B cell (primary cell): ENCODE measurements at regions not wholly inside any gene's neighbourhood (a gene's known extent, or its start where the extent isn't known, plus 50 kb on each side); places are given as distances from the start of the nearest gene placed in this dataset.

Experiments
- ATAC-seq: fragments of 200-7000 bp; cut with Tn5 transposase; one replicate; pipeline ENCODE4 v1.10.0; 2021; ENCODE audit warnings: low read depth, mild to moderate bottlenecking, moderate number of reproducible peaks, moderate library complexity
- CTCF ChIA-PET: fragments of 350-600 bp; sonication (Branson Sonifier 250); formaldehyde crosslinking; loops from one replicate; lab custom pipeline; 2021; ENCODE audit warnings: antibody characterized with exemption, inconsistent platforms; lab: Charles Lee
- POLR2A ChIA-PET: fragments of 350-600 bp; sonication (Branson Sonifier 250); formaldehyde crosslinking; loops from one replicate; lab custom pipeline; 2021; ENCODE audit warnings: antibody characterized with exemption; lab: Charles Lee
- DNase-seq: peaks from one replicate; pipeline ENCODE4 v3.0.0; 2013
- H2AFZ ChIP-seq: 2 replicates; pipeline ENCODE4 v1.6.1; 2012; ENCODE audit warnings: mild to moderate bottlenecking, low read depth, low read length; ENCODE audit not compliant: insufficient read depth, poor library complexity, severe bottlenecking
- H3K27ac ChIP-seq, 2 donors: 1 replicate in 1 of 2; 2 replicates in 1 of 2; pipeline ENCODE4 v1.5.1; 2012 to 2013; ENCODE audit warnings: low read length in 2 of 2, mild to moderate bottlenecking in 2 of 2, moderate library complexity in 1 of 2
- H3K27me3 ChIP-seq, 4 experiments: fragments of 200-600 bp in 1 of 4; sonication (generic) in 1 of 4; replicated peaks in 1 of 4; 1 replicate in 2 of 4; 2 replicates in 2 of 4; pipeline versions ENCODE4 v1.6.1 to v1.7.0; 2013 to 2016; ENCODE audit warnings: low read length in 3 of 4, mild to moderate bottlenecking in 2 of 4, mixed read lengths in 1 of 4, moderate library complexity in 1 of 4; ENCODE audit not compliant: insufficient read depth in 4 of 4, control insufficient read depth in 3 of 4; ENCODE audit errors: control extremely low read depth in 1 of 4
- H3K36me3 ChIP-seq, 2 experiments: replicated peaks in 1 of 2; 1 replicate in 1 of 2; 2 replicates in 1 of 2; pipeline versions ENCODE4 v1.6.1 to v1.7.1; 2013; ENCODE audit warnings: low read length in 1 of 2; ENCODE audit not compliant: insufficient read depth in 2 of 2, control insufficient read depth in 1 of 2; ENCODE audit errors: control extremely low read depth in 1 of 2, extremely low read depth in 1 of 2
- H3K4me1 ChIP-seq, 2 donors: fragments of 200-600 bp in 1 of 2; sonication (generic) in 1 of 2; 1 replicate in 1 of 2; 2 replicates in 1 of 2; pipeline versions ENCODE4 v1.5.1 to v1.6.1; 2013 to 2017; ENCODE audit warnings: low read length in 2 of 2; ENCODE audit not compliant: control insufficient read depth in 2 of 2, insufficient read depth in 2 of 2
- H3K4me2 ChIP-seq: replicated peaks from 2 replicates; pipeline ENCODE3; 2012; ENCODE audit warnings: mild to moderate bottlenecking, low read depth, low read length; ENCODE audit not compliant: poor library complexity, severe bottlenecking
- H3K4me3 ChIP-seq, 5 experiments: fragments of 200-600 bp in 1 of 5; sonication (generic) in 1 of 5; 1 replicate in 3 of 5; 2 replicates in 2 of 5; pipeline versions ENCODE4 v1.5.1 to v1.7.0; 2011 to 2016; ENCODE audit warnings: low read length in 4 of 5, mild to moderate bottlenecking in 4 of 5, low read depth in 2 of 5, control low read depth in 1 of 5, moderate library complexity in 1 of 5; ENCODE audit not compliant: insufficient read depth in 1 of 5; ENCODE audit errors: control extremely low read depth in 1 of 5, extremely low read depth in 1 of 5
- H3K79me2 ChIP-seq: fragments of 200-600 bp; sonication (generic); one replicate; pipeline ENCODE4 v1.6.0; 2016; ENCODE audit warnings: low read length; ENCODE audit not compliant: control insufficient read depth, insufficient read depth
- H3K9ac ChIP-seq: fragments of 200-600 bp; sonication (generic); 2 replicates; pipeline ENCODE4 v1.6.1; 2017; ENCODE audit warnings: mild to moderate bottlenecking, low read length, moderate library complexity
- H3K9me3 ChIP-seq, 3 donors: one replicate each; pipeline versions ENCODE4 v1.6.1 to v1.7.1; 2013; ENCODE audit warnings: low read length in 2 of 3; ENCODE audit not compliant: control insufficient read depth in 2 of 3, insufficient read depth in 1 of 3; ENCODE audit errors: control extremely low read depth in 1 of 3
- H4K20me1 ChIP-seq: 2 replicates; pipeline ENCODE4 v1.6.0; 2012; ENCODE audit warnings: mild to moderate bottlenecking, low read length; ENCODE audit not compliant: insufficient read depth, control insufficient read depth, poor library complexity, severe bottlenecking
- H3K27ac Mint-ChIP-seq: one replicate; pipeline ENCODE4 v1.8.0; 2021; ENCODE audit warnings: mixed read lengths
- H3K27me3 Mint-ChIP-seq: one replicate; pipeline ENCODE4 v1.8.0; 2021; ENCODE audit warnings: mixed read lengths
- H3K4me1 Mint-ChIP-seq: one replicate; pipeline ENCODE4 v1.8.0; 2021; ENCODE audit warnings: mixed read lengths
- H3K4me3 Mint-ChIP-seq: one replicate; pipeline ENCODE4 v1.8.0; 2021; ENCODE audit warnings: mixed read lengths
- H3K9me3 Mint-ChIP-seq: one replicate; pipeline ENCODE4 v1.8.0; 2022; ENCODE audit warnings: mixed read lengths; ENCODE audit not compliant: insufficient read depth
- CTCF ChIP-seq: fragments of 200-600 bp; IDR thresholded peaks from one replicate; pipeline ENCODE4 v1.8.0; 2022; ENCODE audit warnings: antibody characterized with exemption, mild to moderate bottlenecking
- EZH2 ChIP-seq: IDR thresholded peaks from 2 replicates; pipeline ENCODE4 v1.6.1; 2012; ENCODE audit warnings: borderline replicate concordance, low read depth, mild to moderate bottlenecking, moderate library complexity, low read length; ENCODE audit not compliant: insufficient read depth, poor library complexity, severe bottlenecking
- WGBS: methylation state at CpG from one replicate; pipeline ENCODE4 v1.1.5; 2013; ENCODE audit warnings: missing lambda C conversion rate; ENCODE audit not compliant: insufficient coverage; 5-methylcytosine and 5-hydroxymethylcytosine counted together
- intact Hi-C: fragments of 100-400 bp; cut with micrococcal nuclease; formaldehyde crosslinking; loops from one replicate; pipeline ENCODE4 v1.10.0; 2022

GRCh38 chr14:38755036-38755435, 348.0 kb downstream of the SEC23A start:
- TF ChIP-seq CTCF = no peak
- TF ChIP-seq EZH2 = no peak
- no peak overlapping the region for H2AFZ ChIP-seq
- no peaks in the 10 kb centered on the region for H3K9me3 ChIP-seq
- H3K27me3 Mint-ChIP-seq = no peaks in the 10 kb centered on the region
- WGBS = no CpG with 5 or more reads among the region's 3 CpGs
- no peaks in the 10 kb centered on the region for H3K27me3 ChIP-seq
- H3K4me1 Mint-ChIP-seq = no peaks in the 10 kb centered on the region
- ATAC-seq = no peak
- H3K9me3 Mint-ChIP-seq = no peaks in the 10 kb centered on the region
- ChIA-PET CTCF (interaction anchor here (0.5 kb wide), 1 partner anchor 16 kb away, joined by 4 read pairs; no protein-coding TSS in a partner anchor), POLR2A (no interaction called here)
- H3K4me1 ChIP-seq = no peaks in the 10 kb centered on the region
- no peak overlapping the region for H3K27ac Mint-ChIP-seq
- H3K9ac ChIP-seq = no peak overlapping the region
- intact Hi-C loops = no loop called here
- H3K27ac ChIP-seq = no peak overlapping the region
- H3K79me2 ChIP-seq = no peaks in the 10 kb centered on the region
- no peaks in the 10 kb centered on the region for H4K20me1 ChIP-seq
- H3K36me3 ChIP-seq = no peaks in the 10 kb centered on the region
- no peak overlapping the region for H3K4me3 Mint-ChIP-seq
- H3K4me2 ChIP-seq = no peak overlapping the region
- no peak for DNase-seq
- no peak overlapping the region for H3K4me3 ChIP-seq

- no peak for DNase-seq
- Mint-ChIP-seq H3K27ac (no peak overlapping the region), H3K4me3 (no peak overlapping the region), H3K9me3 (no peaks in the 10 kb centered on the region), H3K4me1 (no peaks in the 10 kb centered on the region), H3K27me3 (no peaks in the 10 kb centered on the region)
- intact Hi-C loops = no loop called here
- no peaks in the 10 kb centered on the region for H3K27me3 ChIP-seq
- no peaks in the 10 kb centered on the region for H3K4me1 ChIP-seq
- no peak overlapping the region for H3K4me3 ChIP-seq
- no peak overlapping the region for H3K4me2 ChIP-seq
- H3K9ac ChIP-seq = no peak overlapping the region
- no peaks in the 10 kb centered on the region for H3K9me3 ChIP-seq
- POLR2A ChIA-PET = no interaction called here
- no peak overlapping the region for H3K27ac ChIP-seq
- H3K79me2 ChIP-seq = no peaks in the 10 kb centered on the region
- no CpG with 5 or more reads among the region's 3 CpGs for WGBS
- CTCF ChIA-PET = interaction anchor here (0.5 kb wide), 1 partner anchor 914 kb away, joined by 3 read pairs; no protein-coding TSS in a partner anchor
- H2AFZ ChIP-seq = no peak overlapping the region
- no peak for ATAC-seq
- no peaks in the 10 kb centered on the region for H4K20me1 ChIP-seq
- H3K36me3 ChIP-seq = no peaks in the 10 kb centered on the region
- no peak for TF ChIP-seq CTCF
These were observed 350.3 kb downstream of the SEC23A start for GRCh38 chr14:38752750-38753149.
